H1 (cell line): ENCODE measurements at regions not wholly inside any gene's neighbourhood (a gene's known extent, or its start where the extent isn't known, plus 50 kb on each side); places are given as distances from the start of the nearest gene placed in this dataset.

Experiments
- CTCF ChIA-PET: fragments of 300-600 bp; sonication (Branson Sonifier 250); formaldehyde crosslinking; loops from one replicate; lab custom pipeline; 2021; ENCODE audit not compliant: partially characterized antibody; lab: Charles Lee
- POLR2A ChIA-PET: fragments of 300-600 bp; sonication (Branson Sonifier 250); formaldehyde crosslinking; loops from one replicate; lab custom pipeline; 2021; ENCODE audit warnings: inconsistent platforms; ENCODE audit not compliant: partially characterized antibody; lab: Charles Lee
- DNase-seq, 2 experiments: peaks; one replicate each; pipeline versions ENCODE4 v3.0.0 to v3.0.0-alpha.2; 2010 to 2022; ENCODE audit warnings: low spot score in 2 of 2, low read depth in 1 of 2, mixed read lengths in 1 of 2
- FAIRE-seq: peaks from 2 replicates; lab custom pipeline; 2011; peaks lifted over from hg19 to GRCh38; lab: Jason Lieb, UNC
- H2AFZ ChIP-seq: 2 replicates; pipeline ENCODE4 v1.8.1; 2012; ENCODE audit warnings: low read length, inconsistent platforms
- H2AK5ac ChIP-seq: 2 replicates; pipeline ENCODE4 v1.6.1; 2013; ENCODE audit warnings: low read depth, low read length
- H2BK120ac ChIP-seq: replicated peaks from 2 replicates; pipeline ENCODE3; 2013; ENCODE audit warnings: low read depth, low read length, inconsistent platforms
- H2BK12ac ChIP-seq: 2 replicates; pipeline ENCODE4 v1.6.1; 2013; ENCODE audit warnings: low read depth, low read length
- H2BK15ac ChIP-seq: 2 replicates; pipeline ENCODE4 v1.6.1; 2013; ENCODE audit warnings: low read length
- H2BK20ac ChIP-seq: 2 replicates; pipeline ENCODE4 v1.6.1; 2013; ENCODE audit warnings: low read length
- H2BK5ac ChIP-seq: 2 replicates; pipeline ENCODE4 v1.6.1; 2013; ENCODE audit warnings: low read depth, low read length
- H3K14ac ChIP-seq: 2 replicates; pipeline ENCODE4 v1.6.1; 2013; ENCODE audit warnings: inconsistent platforms; ENCODE audit not compliant: insufficient read length
- H3K18ac ChIP-seq: 2 replicates; pipeline ENCODE4 v1.6.1; 2013; ENCODE audit warnings: low read length; ENCODE audit errors: extremely low read depth
- H3K23ac ChIP-seq: 2 replicates; pipeline ENCODE4 v1.6.1; 2013; ENCODE audit warnings: inconsistent platforms; ENCODE audit not compliant: insufficient read length
- H3K23me2 ChIP-seq: 2 replicates; pipeline ENCODE4 v1.6.1; 2013; ENCODE audit warnings: low read depth, low read length
- H3K27ac ChIP-seq: 2 replicates; pipeline ENCODE4 v1.6.1; 2011; ENCODE audit warnings: low read depth, low read length, inconsistent platforms
- H3K27me3 ChIP-seq, 4 experiments: replicated peaks in 1 of 4; 1 replicate in 1 of 4; 2 replicates in 3 of 4; pipeline versions ENCODE4 v1.6.1 to v1.8.1; 2011 to 2013; ENCODE audit warnings: low read length in 3 of 4, mild to moderate bottlenecking in 3 of 4, inconsistent platforms in 2 of 4, mixed read lengths in 2 of 4, moderate library complexity in 1 of 4; ENCODE audit not compliant: control insufficient read depth in 3 of 4, insufficient read depth in 3 of 4; ENCODE audit errors: extremely low read depth in 1 of 4
- H3K36me3 ChIP-seq, 4 experiments: 2 replicates each; pipeline versions ENCODE4 v1.6.1 to v1.8.1; 2011 to 2013; ENCODE audit warnings: mild to moderate bottlenecking in 4 of 4, low read length in 3 of 4, moderate library complexity in 2 of 4, control low read depth in 1 of 4, inconsistent platforms in 1 of 4; ENCODE audit not compliant: insufficient read depth in 4 of 4, control insufficient read depth in 2 of 4
- H3K4ac ChIP-seq: replicated peaks from 2 replicates; pipeline ENCODE3; 2013; ENCODE audit warnings: low read length, low read depth, mixed read lengths, inconsistent platforms; ENCODE audit not compliant: insufficient read length
- H3K4me1 ChIP-seq, 4 experiments: replicated peaks in 1 of 4; 1 replicate in 1 of 4; 2 replicates in 3 of 4; pipeline versions ENCODE4 v1.6.1 to v1.8.1; 2011 to 2013; ENCODE audit warnings: low read length in 3 of 4, inconsistent platforms in 2 of 4, mixed read lengths in 1 of 4; ENCODE audit not compliant: insufficient read depth in 4 of 4, control insufficient read depth in 3 of 4
- H3K4me2 ChIP-seq, 2 experiments: 2 replicates each; pipeline versions ENCODE4 v1.6.1 to v1.8.1; 2011 to 2013; ENCODE audit warnings: low read depth in 2 of 2, low read length in 2 of 2, control low read depth in 1 of 2, inconsistent platforms in 1 of 2, mild to moderate bottlenecking in 1 of 2; ENCODE audit not compliant: insufficient read depth in 1 of 2
- H3K4me3 ChIP-seq, 4 experiments: fragments of 200-600, 300-600 bp in 1 of 4; sonication (generic), shearing (Covaris generic), sonication (Bioruptor Twin) in 1 of 4; 2 replicates each; pipeline versions ENCODE4 v1.5.1 to v1.8.1; 2011 to 2016; ENCODE audit warnings: low read length in 4 of 4, low read depth in 3 of 4, control low read depth in 2 of 4, inconsistent platforms in 2 of 4, mild to moderate bottlenecking in 2 of 4, mixed read lengths in 1 of 4, moderate library complexity in 1 of 4; ENCODE audit not compliant: insufficient read depth in 2 of 4; ENCODE audit errors: extremely low read depth in 1 of 4
- H3K56ac ChIP-seq: replicated peaks from 2 replicates; pipeline ENCODE3; 2013; ENCODE audit warnings: low read depth, mild to moderate bottlenecking, mixed read lengths, low read length, inconsistent platforms; ENCODE audit not compliant: insufficient read length
- H3K79me1 ChIP-seq: 2 replicates; pipeline ENCODE4 v1.6.1; 2013; ENCODE audit warnings: low read depth, low read length, control low read depth
- H3K79me2 ChIP-seq, 2 experiments: 2 replicates each; pipeline versions ENCODE4 v1.6.1 to v1.8.1; 2012 to 2013; ENCODE audit warnings: low read length in 2 of 2, mild to moderate bottlenecking in 2 of 2, inconsistent platforms in 1 of 2; ENCODE audit not compliant: insufficient read depth in 2 of 2, control insufficient read depth in 1 of 2
- H3K9ac ChIP-seq, 4 experiments: replicated peaks in 1 of 4; 1 replicate in 1 of 4; 2 replicates in 3 of 4; pipeline versions ENCODE4 v1.6.1 to v1.8.1; 2011 to 2013; ENCODE audit warnings: low read depth in 3 of 4, low read length in 3 of 4, control low read depth in 2 of 4, mild to moderate bottlenecking in 2 of 4, moderate library complexity in 2 of 4, inconsistent platforms in 1 of 4; ENCODE audit errors: extremely low read depth in 1 of 4
- H3K9me3 ChIP-seq, 2 experiments: 2 replicates each; pipeline versions ENCODE4 v1.6.1 to v1.8.1; 2012 to 2013; ENCODE audit warnings: mild to moderate bottlenecking in 2 of 2, moderate library complexity in 2 of 2, control low read depth in 1 of 2, inconsistent platforms in 1 of 2, low read depth in 1 of 2, low read length in 1 of 2, mixed read lengths in 1 of 2; ENCODE audit not compliant: insufficient read depth in 2 of 2
- H4K20me1 ChIP-seq, 2 experiments: replicated peaks in 1 of 2; 2 replicates each; pipeline versions ENCODE3 to v1.8.1; 2011 to 2013; ENCODE audit warnings: inconsistent platforms in 2 of 2, low read length in 2 of 2, mild to moderate bottlenecking in 1 of 2; ENCODE audit not compliant: insufficient read depth in 2 of 2, control insufficient read depth in 1 of 2
- H4K5ac ChIP-seq: 2 replicates; pipeline ENCODE4 v1.6.1; 2013; ENCODE audit warnings: low read length, low read depth, mixed read lengths, inconsistent platforms; ENCODE audit not compliant: insufficient read length
- H4K8ac ChIP-seq: 2 replicates; pipeline ENCODE4 v1.8.0; 2013; ENCODE audit warnings: mild to moderate bottlenecking, moderate library complexity, low read length, inconsistent platforms; ENCODE audit not compliant: insufficient read depth; ENCODE audit errors: extremely low read depth
- H4K91ac ChIP-seq: replicated peaks from 2 replicates; pipeline ENCODE3; 2013; ENCODE audit warnings: low read length, mixed read lengths, inconsistent platforms; ENCODE audit not compliant: insufficient read length
- CBX8 ChIP-seq: fragments of 300-800, 300-1000 bp; sonication (generic); IDR thresholded peaks from 2 replicates; pipeline ENCODE4 v1.7.1; 2016; ENCODE audit warnings: low read depth, low read length, borderline replicate concordance
- CHD1 ChIP-seq: IDR thresholded peaks from 2 replicates; pipeline ENCODE4 v1.6.1; 2012; ENCODE audit warnings: low read depth, low read length, improper control_type of control experiment
- HDAC6 ChIP-seq: IDR thresholded peaks from one replicate; pipeline ENCODE4 v1.7.1; 2012; ENCODE audit warnings: low read depth, mild to moderate bottlenecking, inconsistent platforms, low read length, moderate library complexity
- JUN ChIP-seq: IDR thresholded peaks from 2 replicates; pipeline ENCODE4 v1.6.1; 2011; ENCODE audit warnings: low read depth, mild to moderate bottlenecking, improper control_type of control experiment, low read length
- TCF12 ChIP-seq: IDR thresholded peaks from 2 replicates; pipeline ENCODE4 v1.6.1; 2011; ENCODE audit warnings: low read depth, mild to moderate bottlenecking, low read length
- ZNF274 ChIP-seq: IDR thresholded peaks from 2 replicates; pipeline ENCODE4 v1.7.0; 2012; ENCODE audit warnings: low read length, borderline replicate concordance; ENCODE audit errors: extremely low read depth
- WGBS, 2 experiments: shearing (Covaris generic) in 1 of 2; methylation state at CpG; one replicate each; pipeline versions ENCODE4 v1.1.6 to v1.1.7; 2013 to 2015; ENCODE audit warnings: low lambda C conversion rate in 2 of 2, mixed read lengths in 2 of 2, inconsistent platforms in 1 of 2, low coverage in 1 of 2, missing lambda C conversion rate in 1 of 2; ENCODE audit not compliant: insufficient replicate concordance in 2 of 2, insufficient coverage in 1 of 2, insufficient read length in 1 of 2; ENCODE audit errors: extremely low coverage in 1 of 2, missing lambda C conversion rate in 1 of 2; 5-methylcytosine and 5-hydroxymethylcytosine counted together

GRCh38 chr1:234662148-234662547 lies 52.2 kb upstream of the IRF2BP2 start:
- CTCF ChIA-PET: no interaction called here
- 89% methylated on average over 8 of the region's 8 CpGs; no CpG with 5 or more reads in 1 of the 2 experiments for whole genome bisulfite sequencing, 2 experiments
- H3K23me2 ChIP-seq: peaks cover 3% of the 10 kb centered on the region; the same call in 1 of the 2 replicates

More at GRCh38 chr1:234662148-234662547, 52.2 kb upstream of the IRF2BP2 start:
- TF ChIP-seq JUN (no peak), CHD1 (no peak), ZNF274 (no peak), CBX8 (no peak), HDAC6 (no peak), TCF12 (no peak)
- Histone ChIP-seq H2AK5ac (no peak overlapping the region), H3K27me3 (no peaks in the 10 kb centered on the region), H4K5ac (no peak overlapping the region), H3K27ac (no peak overlapping the region), H3K4ac (no peak overlapping the region), H3K9me3 (no peaks in the 10 kb centered on the region; a peak in 1 of 4 replicates), H3K14ac (no peak overlapping the region), H3K9ac (no peak overlapping the region; a peak in 1 of 7 replicates), H4K91ac (peak overlapping the region; percentile 15), H2AFZ (no peak overlapping the region), H3K4me2 (no peak overlapping the region), H4K8ac (no peak overlapping the region), H2BK12ac (no peak overlapping the region), H3K23ac (no peak overlapping the region), H2BK15ac (0 out of 2 replicates have a peak overlapping the region, but pooled peaks have one; percentile 61), H2BK5ac (0 out of 2 replicates have a peak overlapping the region, but pooled peaks have one; percentile 8), H2BK120ac (no peak overlapping the region), H3K56ac (no peak overlapping the region), H3K4me3 (no peak overlapping the region), H3K79me2 (no peaks in the 10 kb centered on the region), H3K18ac (no peak overlapping the region), H3K4me1 (peaks cover 0 to 10% (median 3%) of the 10 kb centered on the region in 4 experiments; a peak in 3 of 7 replicates), H3K36me3 (no peaks in the 10 kb centered on the region), H3K79me1 (no peaks in the 10 kb centered on the region), H4K20me1 (no peaks in the 10 kb centered on the region), H2BK20ac (0 out of 2 replicates have a peak overlapping the region, but pooled peaks have one; percentile 61)
- no peak for FAIRE-seq
- no peak for DNase-seq
- POLR2A ChIA-PET: no interaction called here
